B cell (primary cell): ENCODE measurements at regions not wholly inside any gene's neighbourhood (a gene's known extent, or its start where the extent isn't known, plus 50 kb on each side); places are given as distances from the start of the nearest gene placed in this dataset.
A peak's percentile ranks its signal among the peaks of the same experiment; 100 is the strongest.

Experiments used
- ATAC-seq: fragments of 200-7000 bp; cut with Tn5 transposase; one replicate; pipeline ENCODE4 v1.10.0; 2021; ENCODE audit warnings: low read depth, mild to moderate bottlenecking, moderate number of reproducible peaks, moderate library complexity
- CTCF ChIA-PET: fragments of 350-600 bp; sonication (Branson Sonifier 250); formaldehyde crosslinking; loops from one replicate; lab custom pipeline; 2021; ENCODE audit warnings: antibody characterized with exemption, inconsistent platforms; lab: Charles Lee
- POLR2A ChIA-PET: fragments of 350-600 bp; sonication (Branson Sonifier 250); formaldehyde crosslinking; loops from one replicate; lab custom pipeline; 2021; ENCODE audit warnings: antibody characterized with exemption; lab: Charles Lee
- DNase-seq: peaks from one replicate; pipeline ENCODE4 v3.0.0; 2013
- H2AFZ ChIP-seq: 2 replicates; pipeline ENCODE4 v1.6.1; 2012; ENCODE audit warnings: mild to moderate bottlenecking, low read depth, low read length; ENCODE audit not compliant: insufficient read depth, poor library complexity, severe bottlenecking
- H3K27ac ChIP-seq, 2 donors: 1 replicate in 1 of 2; 2 replicates in 1 of 2; pipeline ENCODE4 v1.5.1; 2012 to 2013; ENCODE audit warnings: low read length in 2 of 2, mild to moderate bottlenecking in 2 of 2, moderate library complexity in 1 of 2
- H3K27me3 ChIP-seq, 4 experiments: fragments of 200-600 bp in 1 of 4; sonication (generic) in 1 of 4; replicated peaks in 1 of 4; 1 replicate in 2 of 4; 2 replicates in 2 of 4; pipeline versions ENCODE4 v1.6.1 to v1.7.0; 2013 to 2016; ENCODE audit warnings: low read length in 3 of 4, mild to moderate bottlenecking in 2 of 4, mixed read lengths in 1 of 4, moderate library complexity in 1 of 4; ENCODE audit not compliant: insufficient read depth in 4 of 4, control insufficient read depth in 3 of 4; ENCODE audit errors: control extremely low read depth in 1 of 4
- H3K36me3 ChIP-seq, 2 experiments: replicated peaks in 1 of 2; 1 replicate in 1 of 2; 2 replicates in 1 of 2; pipeline versions ENCODE4 v1.6.1 to v1.7.1; 2013; ENCODE audit warnings: low read length in 1 of 2; ENCODE audit not compliant: insufficient read depth in 2 of 2, control insufficient read depth in 1 of 2; ENCODE audit errors: control extremely low read depth in 1 of 2, extremely low read depth in 1 of 2
- H3K4me1 ChIP-seq, 2 donors: fragments of 200-600 bp in 1 of 2; sonication (generic) in 1 of 2; 1 replicate in 1 of 2; 2 replicates in 1 of 2; pipeline versions ENCODE4 v1.5.1 to v1.6.1; 2013 to 2017; ENCODE audit warnings: low read length in 2 of 2; ENCODE audit not compliant: control insufficient read depth in 2 of 2, insufficient read depth in 2 of 2
- H3K4me2 ChIP-seq: replicated peaks from 2 replicates; pipeline ENCODE3; 2012; ENCODE audit warnings: mild to moderate bottlenecking, low read depth, low read length; ENCODE audit not compliant: poor library complexity, severe bottlenecking
- H3K4me3 ChIP-seq, 5 experiments: fragments of 200-600 bp in 1 of 5; sonication (generic) in 1 of 5; 1 replicate in 3 of 5; 2 replicates in 2 of 5; pipeline versions ENCODE4 v1.5.1 to v1.7.0; 2011 to 2016; ENCODE audit warnings: low read length in 4 of 5, mild to moderate bottlenecking in 4 of 5, low read depth in 2 of 5, control low read depth in 1 of 5, moderate library complexity in 1 of 5; ENCODE audit not compliant: insufficient read depth in 1 of 5; ENCODE audit errors: control extremely low read depth in 1 of 5, extremely low read depth in 1 of 5
- H3K79me2 ChIP-seq: fragments of 200-600 bp; sonication (generic); one replicate; pipeline ENCODE4 v1.6.0; 2016; ENCODE audit warnings: low read length; ENCODE audit not compliant: control insufficient read depth, insufficient read depth
- H3K9ac ChIP-seq: fragments of 200-600 bp; sonication (generic); 2 replicates; pipeline ENCODE4 v1.6.1; 2017; ENCODE audit warnings: mild to moderate bottlenecking, low read length, moderate library complexity
- H3K9me3 ChIP-seq, 3 donors: one replicate each; pipeline versions ENCODE4 v1.6.1 to v1.7.1; 2013; ENCODE audit warnings: low read length in 2 of 3; ENCODE audit not compliant: control insufficient read depth in 2 of 3, insufficient read depth in 1 of 3; ENCODE audit errors: control extremely low read depth in 1 of 3
- H4K20me1 ChIP-seq: 2 replicates; pipeline ENCODE4 v1.6.0; 2012; ENCODE audit warnings: mild to moderate bottlenecking, low read length; ENCODE audit not compliant: insufficient read depth, control insufficient read depth, poor library complexity, severe bottlenecking
- H3K27ac Mint-ChIP-seq: one replicate; pipeline ENCODE4 v1.8.0; 2021; ENCODE audit warnings: mixed read lengths
- H3K27me3 Mint-ChIP-seq: one replicate; pipeline ENCODE4 v1.8.0; 2021; ENCODE audit warnings: mixed read lengths
- H3K4me1 Mint-ChIP-seq: one replicate; pipeline ENCODE4 v1.8.0; 2021; ENCODE audit warnings: mixed read lengths
- H3K4me3 Mint-ChIP-seq: one replicate; pipeline ENCODE4 v1.8.0; 2021; ENCODE audit warnings: mixed read lengths
- H3K9me3 Mint-ChIP-seq: one replicate; pipeline ENCODE4 v1.8.0; 2022; ENCODE audit warnings: mixed read lengths; ENCODE audit not compliant: insufficient read depth
- EZH2 ChIP-seq: IDR thresholded peaks from 2 replicates; pipeline ENCODE4 v1.6.1; 2012; ENCODE audit warnings: borderline replicate concordance, low read depth, mild to moderate bottlenecking, moderate library complexity, low read length; ENCODE audit not compliant: insufficient read depth, poor library complexity, severe bottlenecking
- WGBS: methylation state at CpG from one replicate; pipeline ENCODE4 v1.1.5; 2013; ENCODE audit warnings: missing lambda C conversion rate; ENCODE audit not compliant: insufficient coverage; 5-methylcytosine and 5-hydroxymethylcytosine counted together
- intact Hi-C: fragments of 100-400 bp; cut with micrococcal nuclease; formaldehyde crosslinking; loops from one replicate; pipeline ENCODE4 v1.10.0; 2022
- TF ChIP-seq, protein P1 (sequence below): fragments of 200-600 bp; IDR thresholded peaks from one replicate; pipeline ENCODE4 v1.8.0; 2022; ENCODE audit warnings: antibody characterized with exemption, mild to moderate bottlenecking

DNA sequence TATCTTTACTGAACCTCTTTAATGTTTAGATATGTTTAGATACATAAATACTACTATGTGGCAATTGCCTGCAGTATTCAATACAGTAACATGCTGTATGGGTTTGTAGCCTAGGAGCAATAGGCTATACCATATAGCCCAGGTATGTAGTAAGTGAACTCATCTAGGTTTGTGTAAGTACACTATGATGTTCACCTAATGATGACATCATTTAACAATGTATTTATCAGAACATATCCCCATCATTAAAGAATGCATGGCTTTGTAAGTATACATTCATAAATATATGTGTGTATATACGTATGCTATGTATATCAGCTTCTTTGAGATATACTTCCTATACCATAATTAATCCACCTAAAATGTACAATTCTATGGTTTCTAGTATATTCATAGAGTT lies 631.2 kb upstream of the MAN1A1 start:
- no peaks in the 10 kb centered on the region for H3K9me3 ChIP-seq
- Mint-ChIP-seq H3K4me1 (peaks cover 9% of the 10 kb centered on the region), H3K27ac (no peak overlapping the region), H3K9me3 (no peaks in the 10 kb centered on the region), H3K4me3 (no peak overlapping the region), H3K27me3 (no peaks in the 10 kb centered on the region)
- H3K27me3 ChIP-seq: no peaks in the 10 kb centered on the region
- intact Hi-C loops: no loop called here
- no peaks in the 10 kb centered on the region for H4K20me1 ChIP-seq
- H3K27ac ChIP-seq: no peak overlapping the region
- no peaks in the 10 kb centered on the region for H3K4me1 ChIP-seq
- H3K4me2 ChIP-seq: no peak overlapping the region
- DNase-seq (no peak), ATAC-seq (no peak)
- ChIA-PET CTCF (no interaction called here), POLR2A (no interaction called here)
- no CpG with 5 or more reads among the region's 1 CpG for WGBS
- H3K79me2 ChIP-seq: no peaks in the 10 kb centered on the region
- no peaks in the 10 kb centered on the region for H3K36me3 ChIP-seq
- H3K4me3 ChIP-seq: no peak overlapping the region
- no peak overlapping the region for H3K9ac ChIP-seq
- no peak overlapping the region for H2AFZ ChIP-seq
- no peak for TF ChIP-seq EZH2
- TF ChIP-seq, protein P1, sequence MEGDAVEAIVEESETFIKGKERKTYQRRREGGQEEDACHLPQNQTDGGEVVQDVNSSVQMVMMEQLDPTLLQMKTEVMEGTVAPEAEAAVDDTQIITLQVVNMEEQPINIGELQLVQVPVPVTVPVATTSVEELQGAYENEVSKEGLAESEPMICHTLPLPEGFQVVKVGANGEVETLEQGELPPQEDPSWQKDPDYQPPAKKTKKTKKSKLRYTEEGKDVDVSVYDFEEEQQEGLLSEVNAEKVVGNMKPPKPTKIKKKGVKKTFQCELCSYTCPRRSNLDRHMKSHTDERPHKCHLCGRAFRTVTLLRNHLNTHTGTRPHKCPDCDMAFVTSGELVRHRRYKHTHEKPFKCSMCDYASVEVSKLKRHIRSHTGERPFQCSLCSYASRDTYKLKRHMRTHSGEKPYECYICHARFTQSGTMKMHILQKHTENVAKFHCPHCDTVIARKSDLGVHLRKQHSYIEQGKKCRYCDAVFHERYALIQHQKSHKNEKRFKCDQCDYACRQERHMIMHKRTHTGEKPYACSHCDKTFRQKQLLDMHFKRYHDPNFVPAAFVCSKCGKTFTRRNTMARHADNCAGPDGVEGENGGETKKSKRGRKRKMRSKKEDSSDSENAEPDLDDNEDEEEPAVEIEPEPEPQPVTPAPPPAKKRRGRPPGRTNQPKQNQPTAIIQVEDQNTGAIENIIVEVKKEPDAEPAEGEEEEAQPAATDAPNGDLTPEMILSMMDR: no peak

DNA sequence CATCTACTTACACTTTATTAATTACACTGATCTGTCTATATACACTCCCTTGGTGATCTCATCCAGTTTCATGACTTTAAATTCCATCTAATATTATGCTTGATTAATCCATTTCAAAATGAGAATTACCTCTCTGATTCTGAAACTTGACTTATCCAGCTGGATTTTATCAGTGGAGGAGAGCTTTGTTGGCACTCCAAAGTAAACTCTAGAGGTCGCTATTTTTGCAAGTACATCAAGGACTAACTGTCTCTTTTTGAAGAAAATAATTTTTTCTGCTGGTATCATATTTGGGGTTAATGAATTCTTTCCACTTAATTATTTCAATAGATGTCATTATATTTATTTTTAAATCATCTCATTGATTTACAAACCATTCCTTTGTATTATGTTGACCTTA lies 630.3 kb upstream of the MAN1A1 start:
- CTCF ChIA-PET: interaction anchor here (1.3 kb wide), 1 partner anchor 73 kb away, joined by 3 read pairs; no protein-coding TSS in a partner anchor
- POLR2A ChIA-PET: no interaction called here

More for the DNA sequence above, 630.3 kb upstream of the MAN1A1 start:
- Histone ChIP-seq H3K27me3 (no peaks in the 10 kb centered on the region), H3K36me3 (no peaks in the 10 kb centered on the region), H3K79me2 (no peaks in the 10 kb centered on the region), H3K4me3 (no peak overlapping the region), H3K9ac (no peak overlapping the region), H3K9me3 (no peaks in the 10 kb centered on the region), H4K20me1 (no peaks in the 10 kb centered on the region), H2AFZ (no peak overlapping the region), H3K4me1 (no peaks in the 10 kb centered on the region), H3K27ac (no peak overlapping the region), H3K4me2 (no peak overlapping the region)
- no peaks in the 10 kb centered on the region for H3K9me3 Mint-ChIP-seq
- H3K27ac Mint-ChIP-seq: no peak overlapping the region
- H3K27me3 Mint-ChIP-seq: no peaks in the 10 kb centered on the region
- H3K4me3 Mint-ChIP-seq: no peak overlapping the region
- peaks cover 9% of the 10 kb centered on the region for H3K4me1 Mint-ChIP-seq
- intact Hi-C loops: loop anchor here (2.0 to 5.0 kb wide), 3 partner anchors 633 to 831 kb away; partner anchors contain the start of gene MAN1A1
- ATAC-seq (no peak), DNase-seq (no peak)
- no peak for TF ChIP-seq EZH2
- TF ChIP-seq, protein P1: peak; percentile 15
- WGBS: no CpG with 5 or more reads among the region's 1 CpG
